Epidermal melanocyte (primary cell): ENCODE measurements at regions not wholly inside any gene's neighbourhood (a gene's known extent, or its start where the extent isn't known, plus 50 kb on each side); places are given as distances from the start of the nearest gene placed in this dataset.

ENCODE experiments used
- DNase-seq: peaks from one replicate; pipeline ENCODE4 v3.0.0; 2011; ENCODE audit warnings: low spot score; ENCODE audit not compliant: insufficient read length

GRCh38 chr16:6439129-6439528, 893.5 kb upstream of the RBFOX1 start:
- no peak for DNase-seq

DNA sequence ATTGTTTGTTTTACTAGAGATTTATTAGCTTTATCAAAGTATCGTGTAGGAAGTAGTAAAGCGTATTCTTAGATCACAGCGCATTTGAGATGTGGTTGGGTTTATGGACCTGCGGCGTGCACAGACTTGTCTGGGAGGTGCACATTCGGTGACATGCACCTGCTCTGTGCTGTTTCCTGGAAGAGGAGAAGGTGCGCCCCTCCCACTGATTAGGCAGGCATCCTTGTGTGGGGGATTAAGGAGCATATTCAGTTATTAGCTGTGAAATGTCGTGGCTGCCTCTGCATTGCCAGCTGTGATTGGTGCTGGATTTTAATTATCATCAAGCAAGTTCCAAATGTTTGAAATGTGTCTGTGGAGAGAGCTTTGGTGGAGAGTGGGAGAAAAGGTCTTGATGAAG, 903.8 kb upstream of the RBFOX1 start:
- DNase-seq = no peak

DNA sequence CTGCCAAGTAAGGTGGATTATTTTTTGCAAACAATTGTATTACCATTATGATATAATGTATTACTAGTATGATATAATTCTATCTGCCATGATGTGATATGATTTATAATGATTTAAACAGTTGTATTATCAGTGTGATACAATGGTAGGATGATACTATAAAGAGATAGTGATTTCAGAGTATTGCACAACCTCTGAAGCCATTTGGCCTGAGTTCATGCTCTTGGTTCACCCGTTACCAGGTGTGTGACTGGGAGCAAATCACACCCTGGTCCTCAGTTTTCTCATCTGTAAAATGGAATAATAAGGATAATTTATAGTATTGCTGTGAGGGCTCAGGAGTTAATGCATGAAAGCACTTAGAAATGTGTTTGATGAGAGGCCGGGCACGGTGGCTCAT, 905.0 kb upstream of the RBFOX1 start:
- DNase-seq = no peak

DNA sequence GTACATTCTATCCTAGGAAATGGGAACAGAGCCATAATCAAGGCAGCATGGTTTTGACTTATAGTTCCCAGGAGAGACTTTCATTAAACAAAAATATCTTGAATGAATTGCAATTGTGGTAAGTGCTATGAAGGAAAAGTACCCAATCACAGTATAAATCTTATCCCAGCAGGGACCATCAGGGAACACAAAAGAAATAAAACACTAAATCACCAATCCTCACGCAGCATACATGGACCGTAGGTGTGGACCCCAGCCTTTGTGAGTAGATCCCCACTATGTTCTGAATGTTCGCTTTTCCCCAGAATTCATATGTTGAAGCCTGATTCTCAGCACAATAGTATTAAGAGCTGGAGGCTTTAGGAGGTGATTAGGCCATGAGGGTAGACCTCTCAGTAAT, 925.0 kb upstream of the RBFOX1 start:
- no peak for DNase-seq

DNA sequence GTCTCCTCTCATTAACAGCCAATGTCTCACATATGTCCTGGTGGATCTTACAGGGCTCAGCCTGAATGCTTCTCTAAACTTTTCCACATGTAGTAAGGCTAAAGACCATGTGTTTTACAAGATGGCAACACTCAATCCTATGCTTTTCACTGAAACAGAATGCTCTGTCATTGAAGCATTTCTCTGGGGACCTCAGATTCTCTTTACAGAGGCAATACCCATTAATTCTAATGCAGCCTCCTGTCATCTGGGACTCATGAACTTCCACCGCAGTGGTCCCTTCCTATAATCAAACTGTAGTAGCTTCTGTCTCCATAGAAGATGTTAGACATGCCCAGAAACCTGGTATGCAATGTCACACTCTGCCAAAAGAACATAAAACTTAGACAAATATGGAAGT, 926.6 kb upstream of the RBFOX1 start:
- DNase-seq = no peak

GRCh38 chr16:6382924-6383459, 949.7 kb upstream of the RBFOX1 start:
- DNase-seq = no peak

- no peak for DNase-seq
Measured at GRCh38 chr16:6381896-6382295, 950.7 kb upstream of the RBFOX1 start.

GRCh38 chr16:6377956-6378355, 954.7 kb upstream of the RBFOX1 start:
- DNase-seq = no peak

DNA sequence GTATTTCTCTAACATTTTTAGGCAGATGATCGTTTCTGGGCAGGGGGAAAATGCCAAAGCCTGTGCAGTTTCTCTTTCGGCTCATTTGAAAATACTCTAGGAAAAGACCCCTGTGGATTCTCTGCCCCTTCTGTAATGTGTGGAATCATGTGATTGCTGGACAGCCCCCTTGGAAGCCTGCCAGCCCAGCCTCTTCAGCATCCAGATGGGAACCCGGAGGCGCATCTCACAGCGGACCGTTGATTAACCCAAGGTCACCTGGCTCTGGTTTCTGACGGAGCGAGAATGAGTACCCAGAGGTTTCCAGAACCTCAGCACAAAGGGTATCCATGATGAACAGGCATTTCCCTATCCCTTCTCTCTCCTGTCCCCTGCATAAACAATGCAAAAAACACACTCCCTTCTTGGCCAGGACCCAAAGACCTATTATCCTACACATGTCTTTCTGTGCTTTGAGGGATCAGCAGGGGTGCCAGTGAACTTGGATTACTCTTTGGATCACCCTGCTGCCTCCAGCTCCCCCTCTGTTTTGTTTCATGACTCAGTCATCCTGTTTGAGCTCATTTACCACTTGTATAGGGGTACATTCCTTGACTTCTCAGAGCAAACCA, 957.1 kb upstream of the RBFOX1 start:
- no peak for DNase-seq

- no peak for DNase-seq
Measured at GRCh38 chr16:6374821-6375220, 957.8 kb upstream of the RBFOX1 start.

GRCh38 chr16:6364846-6365245, 967.8 kb upstream of the RBFOX1 start:
- DNase-seq = no peak

DNA sequence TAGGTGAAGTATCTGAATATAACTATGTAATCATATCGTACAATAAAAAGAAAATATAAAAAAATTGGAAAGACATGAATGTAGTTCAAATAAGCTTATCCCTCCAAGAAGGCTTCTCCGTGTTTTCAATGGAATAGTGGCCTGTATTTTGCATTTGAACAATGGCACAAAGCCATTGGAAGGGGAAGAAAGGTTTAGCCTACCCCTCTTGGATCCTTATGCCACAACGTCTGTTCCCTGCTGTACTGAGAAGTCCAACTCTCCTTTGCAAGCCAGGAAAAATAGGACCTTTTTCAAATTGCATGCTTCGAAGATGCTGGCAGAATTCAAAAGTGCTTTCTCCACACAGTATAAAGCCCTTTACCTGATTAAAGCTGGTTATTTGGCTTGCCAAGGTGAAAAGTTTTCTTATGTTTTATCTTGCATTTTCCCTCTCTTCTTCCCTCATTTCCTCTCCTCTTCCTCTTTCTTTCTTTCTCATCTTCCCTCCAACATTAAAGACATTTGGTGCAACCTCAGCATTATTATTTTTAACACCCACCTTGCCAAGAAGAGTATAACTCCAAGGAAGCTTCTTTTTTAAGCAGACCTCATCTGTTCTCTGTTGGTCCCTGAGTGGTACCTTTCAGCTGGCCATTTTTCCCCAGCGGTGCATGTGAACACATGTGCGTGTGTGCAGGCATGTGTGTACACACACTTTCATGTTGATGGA, 968.6 kb upstream of the RBFOX1 start:
- no peak for DNase-seq

- DNase-seq = no peak
Measured at GRCh38 chr16:6363396-6363795, 969.2 kb upstream of the RBFOX1 start.

DNA sequence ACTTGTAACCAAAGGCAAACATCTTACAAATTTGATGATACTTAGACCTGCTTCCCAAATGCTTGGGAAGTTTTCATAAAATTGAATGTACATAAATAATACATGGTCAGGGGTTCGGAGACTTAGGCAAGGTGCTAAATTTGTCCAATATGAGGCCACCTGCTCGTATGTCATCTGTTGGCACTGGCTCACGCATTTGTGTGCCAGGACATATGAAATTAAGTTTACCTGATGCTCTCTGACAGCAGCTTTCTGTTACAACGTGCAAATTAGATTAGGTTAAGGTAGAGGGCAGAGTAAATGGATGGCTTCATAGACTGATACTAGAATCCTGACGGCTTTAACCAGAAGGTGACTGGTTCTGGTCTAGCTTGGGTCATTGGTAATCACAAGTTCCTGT, 970.3 kb upstream of the RBFOX1 start:
- DNase-seq = no peak

GRCh38 chr16:6360641-6361040, 972.0 kb upstream of the RBFOX1 start:
- no peak for DNase-seq

DNA sequence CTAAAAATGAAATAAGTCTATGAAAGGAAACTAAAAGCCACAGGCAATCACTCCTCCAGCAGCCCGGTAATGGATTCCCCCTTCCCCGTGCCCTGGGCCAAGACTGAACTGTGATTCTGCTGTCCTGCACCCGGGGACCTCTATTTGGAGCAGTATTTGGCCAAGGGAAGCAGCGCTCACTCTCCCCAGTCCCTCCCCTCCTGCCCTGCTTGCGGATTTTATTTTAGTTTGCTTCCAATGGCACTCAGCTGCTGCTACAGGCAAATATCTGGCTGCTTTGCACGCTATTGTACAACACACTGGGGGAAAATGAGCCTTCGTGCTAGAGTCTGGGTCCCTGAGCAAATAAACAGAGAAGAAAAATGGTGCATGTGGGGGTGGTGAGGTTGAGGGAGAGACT, 975.7 kb upstream of the RBFOX1 start:
- DNase-seq = no peak

- DNase-seq = no peak
Measured at GRCh38 chr16:6349725-6350124, 982.9 kb upstream of the RBFOX1 start.

GRCh38 chr16:6345090-6345489, 987.6 kb upstream of the RBFOX1 start:
- DNase-seq = no peak

- no peak for DNase-seq
Measured at GRCh38 chr16:6343157-6343556, 989.5 kb upstream of the RBFOX1 start.

- DNase-seq = no peak
Measured at GRCh38 chr16:6341981-6342380, 990.7 kb upstream of the RBFOX1 start.

DNA sequence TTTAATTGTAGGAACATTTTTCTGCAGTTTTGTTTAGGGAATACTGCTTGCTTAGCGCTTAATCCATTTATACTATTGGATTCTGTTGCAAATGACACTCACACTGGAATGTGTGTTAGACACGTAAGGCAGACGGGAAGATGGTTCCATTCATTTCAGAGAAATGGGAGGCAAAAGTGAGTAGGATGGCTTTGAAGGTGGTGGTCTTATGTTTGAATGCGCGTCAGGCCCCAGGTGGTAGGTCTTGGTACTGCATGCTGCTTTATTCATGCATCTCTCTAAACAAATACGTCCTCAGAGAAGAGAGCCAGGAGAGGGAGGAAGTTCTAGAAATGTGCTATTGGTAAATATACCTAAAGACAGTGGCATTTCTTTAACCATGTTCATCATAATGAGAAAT, 997.6 kb upstream of the RBFOX1 start:
- no peak for DNase-seq

- no peak for DNase-seq
Measured at GRCh38 chr16:6331770-6332169, 1000.9 kb upstream of the RBFOX1 start.

DNA sequence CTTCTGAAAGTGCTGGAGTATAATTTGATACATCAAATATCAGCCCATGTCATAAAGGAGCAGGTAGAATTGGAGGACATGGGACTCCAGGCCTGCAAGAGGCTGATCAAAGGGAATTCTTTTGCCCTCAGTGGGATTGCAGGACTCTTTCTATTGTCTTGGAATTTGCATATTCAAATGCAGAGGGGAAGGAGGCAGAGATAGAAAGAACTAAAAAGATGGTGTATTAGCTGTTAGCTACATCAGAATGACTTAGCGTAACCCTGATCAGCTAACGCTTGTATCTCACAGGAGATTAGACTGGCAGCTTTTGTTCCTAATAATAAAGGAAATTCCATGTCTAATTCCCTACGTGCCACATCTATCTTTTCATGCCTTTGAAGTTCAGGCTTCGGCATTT, 1014.7 kb upstream of the RBFOX1 start:
- DNase-seq = no peak
